H1 (cell line): ENCODE measurements at regions not wholly inside any gene's neighbourhood (a gene's known extent, or its start where the extent isn't known, plus 50 kb on each side); places are given as distances from the start of the nearest gene placed in this dataset.
A peak's percentile ranks its signal among the peaks of the same experiment; 100 is the strongest.

Experiments
- CTCF ChIA-PET: fragments of 300-600 bp; sonication (Branson Sonifier 250); formaldehyde crosslinking; loops from one replicate; lab custom pipeline; 2021; ENCODE audit not compliant: partially characterized antibody; lab: Charles Lee
- POLR2A ChIA-PET: fragments of 300-600 bp; sonication (Branson Sonifier 250); formaldehyde crosslinking; loops from one replicate; lab custom pipeline; 2021; ENCODE audit warnings: inconsistent platforms; ENCODE audit not compliant: partially characterized antibody; lab: Charles Lee
- DNase-seq, 2 experiments: peaks; one replicate each; pipeline versions ENCODE4 v3.0.0 to v3.0.0-alpha.2; 2010 to 2022; ENCODE audit warnings: low spot score in 2 of 2, low read depth in 1 of 2, mixed read lengths in 1 of 2
- FAIRE-seq: peaks from 2 replicates; lab custom pipeline; 2011; peaks lifted over from hg19 to GRCh38; lab: Jason Lieb, UNC
- H2AFZ ChIP-seq: 2 replicates; pipeline ENCODE4 v1.8.1; 2012; ENCODE audit warnings: low read length, inconsistent platforms
- H2AK5ac ChIP-seq: 2 replicates; pipeline ENCODE4 v1.6.1; 2013; ENCODE audit warnings: low read depth, low read length
- H2BK120ac ChIP-seq: replicated peaks from 2 replicates; pipeline ENCODE3; 2013; ENCODE audit warnings: low read depth, low read length, inconsistent platforms
- H2BK12ac ChIP-seq: 2 replicates; pipeline ENCODE4 v1.6.1; 2013; ENCODE audit warnings: low read depth, low read length
- H2BK15ac ChIP-seq: 2 replicates; pipeline ENCODE4 v1.6.1; 2013; ENCODE audit warnings: low read length
- H2BK20ac ChIP-seq: 2 replicates; pipeline ENCODE4 v1.6.1; 2013; ENCODE audit warnings: low read length
- H2BK5ac ChIP-seq: 2 replicates; pipeline ENCODE4 v1.6.1; 2013; ENCODE audit warnings: low read depth, low read length
- H3K14ac ChIP-seq: 2 replicates; pipeline ENCODE4 v1.6.1; 2013; ENCODE audit warnings: inconsistent platforms; ENCODE audit not compliant: insufficient read length
- H3K18ac ChIP-seq: 2 replicates; pipeline ENCODE4 v1.6.1; 2013; ENCODE audit warnings: low read length; ENCODE audit errors: extremely low read depth
- H3K23ac ChIP-seq: 2 replicates; pipeline ENCODE4 v1.6.1; 2013; ENCODE audit warnings: inconsistent platforms; ENCODE audit not compliant: insufficient read length
- H3K23me2 ChIP-seq: 2 replicates; pipeline ENCODE4 v1.6.1; 2013; ENCODE audit warnings: low read depth, low read length
- H3K27ac ChIP-seq: 2 replicates; pipeline ENCODE4 v1.6.1; 2011; ENCODE audit warnings: low read depth, low read length, inconsistent platforms
- H3K27me3 ChIP-seq, 4 experiments: replicated peaks in 1 of 4; 1 replicate in 1 of 4; 2 replicates in 3 of 4; pipeline versions ENCODE4 v1.6.1 to v1.8.1; 2011 to 2013; ENCODE audit warnings: low read length in 3 of 4, mild to moderate bottlenecking in 3 of 4, inconsistent platforms in 2 of 4, mixed read lengths in 2 of 4, moderate library complexity in 1 of 4; ENCODE audit not compliant: control insufficient read depth in 3 of 4, insufficient read depth in 3 of 4; ENCODE audit errors: extremely low read depth in 1 of 4
- H3K36me3 ChIP-seq, 4 experiments: 2 replicates each; pipeline versions ENCODE4 v1.6.1 to v1.8.1; 2011 to 2013; ENCODE audit warnings: mild to moderate bottlenecking in 4 of 4, low read length in 3 of 4, moderate library complexity in 2 of 4, control low read depth in 1 of 4, inconsistent platforms in 1 of 4; ENCODE audit not compliant: insufficient read depth in 4 of 4, control insufficient read depth in 2 of 4
- H3K4ac ChIP-seq: replicated peaks from 2 replicates; pipeline ENCODE3; 2013; ENCODE audit warnings: low read length, low read depth, mixed read lengths, inconsistent platforms; ENCODE audit not compliant: insufficient read length
- H3K4me1 ChIP-seq, 4 experiments: replicated peaks in 1 of 4; 1 replicate in 1 of 4; 2 replicates in 3 of 4; pipeline versions ENCODE4 v1.6.1 to v1.8.1; 2011 to 2013; ENCODE audit warnings: low read length in 3 of 4, inconsistent platforms in 2 of 4, mixed read lengths in 1 of 4; ENCODE audit not compliant: insufficient read depth in 4 of 4, control insufficient read depth in 3 of 4
- H3K4me2 ChIP-seq, 2 experiments: 2 replicates each; pipeline versions ENCODE4 v1.6.1 to v1.8.1; 2011 to 2013; ENCODE audit warnings: low read depth in 2 of 2, low read length in 2 of 2, control low read depth in 1 of 2, inconsistent platforms in 1 of 2, mild to moderate bottlenecking in 1 of 2; ENCODE audit not compliant: insufficient read depth in 1 of 2
- H3K4me3 ChIP-seq, 4 experiments: fragments of 200-600, 300-600 bp in 1 of 4; sonication (generic), shearing (Covaris generic), sonication (Bioruptor Twin) in 1 of 4; 2 replicates each; pipeline versions ENCODE4 v1.5.1 to v1.8.1; 2011 to 2016; ENCODE audit warnings: low read length in 4 of 4, low read depth in 3 of 4, control low read depth in 2 of 4, inconsistent platforms in 2 of 4, mild to moderate bottlenecking in 2 of 4, mixed read lengths in 1 of 4, moderate library complexity in 1 of 4; ENCODE audit not compliant: insufficient read depth in 2 of 4; ENCODE audit errors: extremely low read depth in 1 of 4
- H3K56ac ChIP-seq: replicated peaks from 2 replicates; pipeline ENCODE3; 2013; ENCODE audit warnings: low read depth, mild to moderate bottlenecking, mixed read lengths, low read length, inconsistent platforms; ENCODE audit not compliant: insufficient read length
- H3K79me1 ChIP-seq: 2 replicates; pipeline ENCODE4 v1.6.1; 2013; ENCODE audit warnings: low read depth, low read length, control low read depth
- H3K79me2 ChIP-seq, 2 experiments: 2 replicates each; pipeline versions ENCODE4 v1.6.1 to v1.8.1; 2012 to 2013; ENCODE audit warnings: low read length in 2 of 2, mild to moderate bottlenecking in 2 of 2, inconsistent platforms in 1 of 2; ENCODE audit not compliant: insufficient read depth in 2 of 2, control insufficient read depth in 1 of 2
- H3K9ac ChIP-seq, 4 experiments: replicated peaks in 1 of 4; 1 replicate in 1 of 4; 2 replicates in 3 of 4; pipeline versions ENCODE4 v1.6.1 to v1.8.1; 2011 to 2013; ENCODE audit warnings: low read depth in 3 of 4, low read length in 3 of 4, control low read depth in 2 of 4, mild to moderate bottlenecking in 2 of 4, moderate library complexity in 2 of 4, inconsistent platforms in 1 of 4; ENCODE audit errors: extremely low read depth in 1 of 4
- H3K9me3 ChIP-seq, 2 experiments: 2 replicates each; pipeline versions ENCODE4 v1.6.1 to v1.8.1; 2012 to 2013; ENCODE audit warnings: mild to moderate bottlenecking in 2 of 2, moderate library complexity in 2 of 2, control low read depth in 1 of 2, inconsistent platforms in 1 of 2, low read depth in 1 of 2, low read length in 1 of 2, mixed read lengths in 1 of 2; ENCODE audit not compliant: insufficient read depth in 2 of 2
- H4K20me1 ChIP-seq, 2 experiments: replicated peaks in 1 of 2; 2 replicates each; pipeline versions ENCODE3 to v1.8.1; 2011 to 2013; ENCODE audit warnings: inconsistent platforms in 2 of 2, low read length in 2 of 2, mild to moderate bottlenecking in 1 of 2; ENCODE audit not compliant: insufficient read depth in 2 of 2, control insufficient read depth in 1 of 2
- H4K5ac ChIP-seq: 2 replicates; pipeline ENCODE4 v1.6.1; 2013; ENCODE audit warnings: low read length, low read depth, mixed read lengths, inconsistent platforms; ENCODE audit not compliant: insufficient read length
- H4K8ac ChIP-seq: 2 replicates; pipeline ENCODE4 v1.8.0; 2013; ENCODE audit warnings: mild to moderate bottlenecking, moderate library complexity, low read length, inconsistent platforms; ENCODE audit not compliant: insufficient read depth; ENCODE audit errors: extremely low read depth
- H4K91ac ChIP-seq: replicated peaks from 2 replicates; pipeline ENCODE3; 2013; ENCODE audit warnings: low read length, mixed read lengths, inconsistent platforms; ENCODE audit not compliant: insufficient read length
- CBX5 ChIP-seq: fragments of 300-800, 300-1000 bp; sonication (generic); IDR thresholded peaks from 2 replicates; pipeline ENCODE4 v1.7.1; 2016; ENCODE audit warnings: antibody characterized with exemption, low read length, low read depth
- CEBPB ChIP-seq: IDR thresholded peaks from 2 replicates; pipeline ENCODE4 v1.6.1; 2012; ENCODE audit warnings: low read depth, low read length
- EGR1 ChIP-seq: IDR thresholded peaks from 2 replicates; pipeline ENCODE4 v1.6.1; 2011; ENCODE audit warnings: low read depth, low read length, borderline replicate concordance
- NRF1 ChIP-seq: IDR thresholded peaks from 2 replicates; pipeline ENCODE4 v1.6.1; 2011; ENCODE audit warnings: mild to moderate bottlenecking, low read depth, low read length, improper control_type of control experiment
- POLR2A ChIP-seq, 2 experiments: IDR thresholded peaks; 1 replicate in 1 of 2; 2 replicates in 1 of 2; pipeline ENCODE4 v1.6.1; 2011; ENCODE audit warnings: low read depth in 2 of 2, low read length in 2 of 2, mild to moderate bottlenecking in 2 of 2; ENCODE audit errors: control extremely low read depth in 1 of 2
- SAP30 ChIP-seq: fragments of 300-600 bp; sonication (generic); IDR thresholded peaks from 2 replicates; pipeline ENCODE4 v1.7.1; 2012; ENCODE audit warnings: low read length, moderate library complexity, mild to moderate bottlenecking, inconsistent platforms; ENCODE audit not compliant: insufficient read depth, insufficient replicate concordance
- TAF7 ChIP-seq: optimal IDR thresholded peaks from 2 replicates; pipeline ENCODE3; 2011; ENCODE audit warnings: low read depth, mild to moderate bottlenecking, inconsistent platforms, low read length, moderate library complexity, borderline replicate concordance
- ZNF274 ChIP-seq: IDR thresholded peaks from 2 replicates; pipeline ENCODE4 v1.7.0; 2012; ENCODE audit warnings: low read length, borderline replicate concordance; ENCODE audit errors: extremely low read depth
- WGBS, 2 experiments: shearing (Covaris generic) in 1 of 2; methylation state at CpG; one replicate each; pipeline versions ENCODE4 v1.1.6 to v1.1.7; 2013 to 2015; ENCODE audit warnings: low lambda C conversion rate in 2 of 2, mixed read lengths in 2 of 2, inconsistent platforms in 1 of 2, low coverage in 1 of 2, missing lambda C conversion rate in 1 of 2; ENCODE audit not compliant: insufficient replicate concordance in 2 of 2, insufficient coverage in 1 of 2, insufficient read length in 1 of 2; ENCODE audit errors: extremely low coverage in 1 of 2, missing lambda C conversion rate in 1 of 2; 5-methylcytosine and 5-hydroxymethylcytosine counted together

GRCh38 chr2:30022444-30023071, 101.2 kb upstream of the ALK start:
- Histone ChIP-seq H3K4me2 (no peak overlapping the region), H4K5ac (no peak overlapping the region), H3K79me2 (no peaks in the 10 kb centered on the region), H3K23me2 (no peaks in the 10 kb centered on the region), H4K8ac (no peak overlapping the region), H3K36me3 (no peaks in the 10 kb centered on the region), H3K4me1 (no peaks in the 10 kb centered on the region), H3K4me3 (no peak overlapping the region), H3K9me3 (no peaks in the 10 kb centered on the region), H3K9ac (no peak overlapping the region), H3K18ac (no peak overlapping the region), H2AK5ac (no peak overlapping the region), H2BK20ac (no peak overlapping the region), H4K20me1 (no peaks in the 10 kb centered on the region), H2BK15ac (no peak overlapping the region), H2BK120ac (no peak overlapping the region), H4K91ac (no peak overlapping the region), H3K23ac (no peak overlapping the region), H3K56ac (no peak overlapping the region), H2AFZ (0 out of 2 replicates have a peak overlapping the region, but pooled peaks have one; percentile 20), H2BK12ac (no peak overlapping the region), H3K27me3 (no peaks in the 10 kb centered on the region), H3K79me1 (no peaks in the 10 kb centered on the region), H2BK5ac (no peak overlapping the region), H3K27ac (no peak overlapping the region), H3K4ac (no peak overlapping the region), H3K14ac (no peak overlapping the region)
- WGBS, 2 experiments = 94% methylated on average over 4 of the region's 4 CpGs; no CpG with 5 or more reads in 1 of the 2 experiments
- ChIA-PET POLR2A (no interaction called here), CTCF (interaction anchor here (0.8 to 9.4 kb wide), 5 partner anchors 14 to 98 kb away, joined by 3 to 196 read pairs (median 3); partner anchors contain the start of gene ALK)
- TF ChIP-seq TAF7 (no peak), SAP30 (no peak), CEBPB (no peak), ZNF274 (no peak), EGR1 (no peak), NRF1 (no peak), POLR2A (IDR thresholded peaks at IDR 0.05; ENCODE audit: control extremely low read depth in 1 of 2, low read depth in 2 of 2, low read length in 2 of 2) (no peak), CBX5 (no peak)
- FAIRE-seq (no peak), DNase-seq (no peak)
